ENCODE measurements at regions not wholly inside any gene's neighbourhood (a gene's known extent, or its start where the extent isn't known, plus 50 kb on each side); places are given as distances from the start of the nearest gene placed in this dataset.

GRCh38 chr12:25833657-25834056 lies 124.8 kb upstream of the RASSF8 start:
- DNase-seq, result no peak

DNA sequence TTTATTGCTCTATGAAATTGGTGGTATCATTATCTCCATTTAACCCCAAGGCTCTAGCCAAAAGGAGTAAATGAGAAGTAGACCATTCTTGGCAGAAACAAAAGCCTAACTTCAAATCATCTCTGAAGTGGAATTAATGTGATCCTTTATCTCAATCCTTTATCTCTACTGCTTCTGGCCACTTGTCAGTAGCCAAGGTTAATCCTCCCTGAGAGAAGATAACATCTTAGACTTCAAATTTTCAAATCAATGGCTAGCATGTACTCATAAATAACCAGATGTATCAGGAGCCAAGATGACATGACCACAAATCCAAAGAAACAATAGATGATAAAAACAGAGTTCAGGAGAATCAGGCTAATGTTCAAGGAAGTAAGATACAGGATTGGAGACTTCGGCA lies 123.1 kb upstream of the RASSF8 start:
- no peak for DNase-seq

- DNase-seq, result no peak
Measured at GRCh38 chr12:25838007-25838406, 120.5 kb upstream of the RASSF8 start.

- peak; percentile 82 for DNase-seq
Measured at GRCh38 chr12:25839470-25839869, 119.0 kb upstream of the RASSF8 start.

DNA sequence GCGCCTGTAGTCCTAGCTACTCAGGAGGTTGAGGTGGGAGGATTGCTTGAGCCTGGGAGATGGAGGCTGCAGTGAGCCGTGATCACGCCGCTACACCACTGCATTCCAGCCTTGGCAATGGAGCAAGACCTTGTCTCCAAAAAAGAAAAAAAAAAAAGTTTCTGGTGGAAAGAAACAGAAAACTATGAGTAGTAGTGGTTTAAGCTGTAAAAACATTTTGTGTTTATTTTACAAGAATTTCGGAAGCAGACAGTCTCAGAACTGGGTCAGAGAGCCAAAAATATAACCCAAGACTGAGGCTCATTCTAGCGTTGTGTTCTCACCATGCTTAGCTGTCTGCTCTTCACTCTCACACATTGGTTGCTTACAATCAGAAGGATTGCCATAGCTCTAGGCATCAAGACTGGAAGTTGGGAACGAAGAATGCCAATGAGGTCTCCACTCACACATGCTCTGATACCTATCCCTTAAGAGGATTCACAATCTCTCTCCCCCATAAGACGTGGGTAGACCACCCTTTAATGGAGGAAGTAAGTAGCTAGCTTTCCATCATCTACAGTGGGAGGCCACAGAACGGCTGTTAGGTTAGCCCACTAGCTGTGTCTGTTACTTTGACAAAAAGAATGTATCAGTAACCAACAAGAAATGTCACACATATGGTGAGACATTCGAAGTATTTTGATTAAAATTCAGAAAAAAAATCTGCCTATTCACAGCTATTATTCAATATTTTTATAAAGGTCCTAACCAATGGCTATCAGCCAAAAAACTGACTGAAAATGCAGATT lies 117.6 kb upstream of the RASSF8 start:
- DNase-seq, result no peak

- DNase-seq, result no peak
Measured at GRCh38 chr12:25842254-25842653, 116.2 kb upstream of the RASSF8 start.

DNA sequence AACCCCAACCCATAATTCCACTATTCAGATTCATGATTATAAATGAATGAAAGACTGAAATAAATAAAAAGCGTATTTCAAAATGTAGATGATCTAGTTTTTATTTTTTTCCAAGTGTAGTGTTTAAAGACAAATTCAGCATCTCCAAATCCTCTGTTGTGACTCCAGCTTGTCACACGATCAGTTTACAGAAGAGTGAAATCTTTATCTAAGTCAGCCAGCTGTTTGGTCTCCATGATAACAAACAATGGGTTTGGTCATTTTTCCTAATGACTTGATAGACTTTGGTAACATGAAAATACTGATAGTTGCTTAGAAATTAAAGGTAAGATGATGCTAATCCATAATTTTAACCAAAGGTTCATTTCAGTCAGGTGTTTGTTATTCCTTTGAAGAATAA lies 114.5 kb upstream of the RASSF8 start:
- no peak for DNase-seq

DNA sequence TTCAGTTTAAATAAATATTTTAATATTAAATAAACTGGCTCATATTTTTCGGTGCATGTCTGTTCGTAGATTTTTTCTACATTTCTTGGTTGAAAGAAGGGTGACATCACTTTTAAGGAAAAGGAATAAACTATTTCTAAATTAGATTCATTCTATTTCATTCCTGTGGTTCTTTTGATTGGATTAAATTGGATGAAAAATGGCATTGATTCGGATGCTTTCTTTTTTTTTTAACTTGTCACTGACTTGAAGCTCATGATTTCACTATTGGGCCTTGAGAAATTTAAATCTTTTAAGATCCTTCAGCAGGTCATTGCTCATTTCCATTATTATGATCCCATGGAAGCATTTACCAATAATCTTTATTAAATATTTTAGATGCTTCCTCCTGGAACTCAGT lies 113.1 kb upstream of the RASSF8 start:
- no peak for DNase-seq

DNA sequence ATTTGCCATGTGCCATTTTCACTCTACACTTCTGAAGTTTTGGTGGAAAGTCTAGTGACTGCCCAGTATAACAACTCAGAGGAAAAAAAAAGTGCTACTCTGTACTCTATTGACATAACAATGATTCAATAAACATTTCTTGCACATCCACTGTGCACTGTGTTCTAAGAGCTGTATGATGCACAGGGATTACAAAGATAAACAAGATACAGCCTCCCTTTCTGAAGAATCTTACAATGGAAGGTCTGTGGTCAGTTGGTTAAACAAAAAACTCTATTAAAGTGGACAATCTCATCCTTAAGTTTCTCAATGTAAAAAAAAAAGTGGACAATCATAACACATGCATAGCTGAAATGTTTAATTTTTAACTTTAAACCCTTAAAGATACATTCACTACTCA lies 105.7 kb upstream of the RASSF8 start:
- no peak for DNase-seq

DNA sequence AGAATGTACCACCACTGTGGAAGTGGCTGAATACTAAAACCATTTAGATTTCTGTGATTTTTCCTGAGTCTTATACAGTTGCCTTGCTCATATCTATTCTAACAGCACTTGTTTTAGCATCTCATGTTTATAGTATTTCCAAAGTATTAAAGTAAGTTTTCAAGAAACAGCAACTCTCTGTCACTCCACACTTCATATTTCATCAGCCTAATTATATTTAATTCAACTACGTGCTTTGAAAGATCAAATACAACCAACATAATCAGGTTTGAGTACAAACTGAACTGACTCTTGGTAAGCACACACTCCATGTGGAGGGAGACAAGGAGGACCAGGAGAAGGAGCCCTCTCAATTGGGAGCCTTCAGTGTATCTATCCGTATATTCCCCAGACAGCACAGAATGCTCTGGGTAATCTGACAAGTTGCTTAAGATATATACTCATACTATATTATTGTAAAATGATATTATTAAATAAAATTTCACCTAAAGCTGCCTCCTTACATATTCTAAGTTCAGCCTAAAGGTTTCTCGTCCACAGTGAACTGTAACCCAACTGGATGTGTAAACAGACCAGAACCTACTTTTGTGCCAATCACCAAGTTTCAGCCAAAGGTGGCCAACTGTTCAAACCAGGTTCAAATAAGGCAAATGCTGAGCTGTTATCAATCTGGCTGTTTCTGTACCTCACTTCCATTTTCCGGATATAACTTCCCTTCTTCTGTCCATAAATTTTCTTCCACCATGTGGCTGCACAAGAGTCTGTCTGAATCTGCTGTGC lies 105.0 kb upstream of the RASSF8 start:
- DNase-seq, result no peak

DNA sequence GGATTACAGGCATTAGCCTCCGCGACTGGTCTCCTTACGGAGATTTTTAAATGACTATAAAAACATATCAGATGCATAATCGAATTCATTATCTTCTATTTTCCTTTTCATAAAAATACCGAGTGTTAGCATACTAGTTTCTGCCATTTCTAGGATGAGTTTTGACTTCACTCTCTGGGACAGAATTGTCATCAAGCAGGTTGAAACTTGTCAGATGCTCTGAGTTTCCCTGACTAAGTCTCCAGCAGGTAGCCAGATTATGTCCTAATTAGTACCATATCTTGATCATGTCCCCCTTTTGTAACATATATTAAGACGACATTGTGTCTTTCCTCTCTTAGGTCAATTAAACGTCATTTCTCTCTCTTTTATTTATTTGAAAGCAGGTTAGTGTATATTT lies 103.5 kb upstream of the RASSF8 start:
- DNase-seq, result no peak

- DNase-seq, result no peak
Measured at GRCh38 chr12:25855716-25856115, 102.8 kb upstream of the RASSF8 start.

DNA sequence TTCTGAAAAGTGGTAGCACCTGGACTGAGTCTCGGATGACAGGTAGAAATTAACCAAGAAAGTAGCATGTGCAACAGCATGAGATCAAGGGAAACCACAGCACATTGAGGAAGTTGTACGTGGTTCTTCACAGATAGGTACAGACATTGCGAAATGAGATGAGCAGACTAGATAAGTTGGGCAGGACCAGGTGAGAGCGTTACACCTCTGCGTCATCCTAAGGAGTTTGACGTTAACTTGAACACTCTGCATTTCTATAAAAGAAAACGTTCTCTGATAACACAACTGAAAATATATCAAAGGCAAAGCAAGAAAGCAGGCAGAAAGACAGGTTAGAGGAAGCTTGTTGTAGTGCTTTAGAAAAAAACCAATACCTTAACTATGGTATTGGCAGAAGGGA lies 98.5 kb upstream of the RASSF8 start:
- DNase-seq, result no peak

- DNase-seq, result no peak
Measured at GRCh38 chr12:25861226-25861625, 97.3 kb upstream of the RASSF8 start.

DNA sequence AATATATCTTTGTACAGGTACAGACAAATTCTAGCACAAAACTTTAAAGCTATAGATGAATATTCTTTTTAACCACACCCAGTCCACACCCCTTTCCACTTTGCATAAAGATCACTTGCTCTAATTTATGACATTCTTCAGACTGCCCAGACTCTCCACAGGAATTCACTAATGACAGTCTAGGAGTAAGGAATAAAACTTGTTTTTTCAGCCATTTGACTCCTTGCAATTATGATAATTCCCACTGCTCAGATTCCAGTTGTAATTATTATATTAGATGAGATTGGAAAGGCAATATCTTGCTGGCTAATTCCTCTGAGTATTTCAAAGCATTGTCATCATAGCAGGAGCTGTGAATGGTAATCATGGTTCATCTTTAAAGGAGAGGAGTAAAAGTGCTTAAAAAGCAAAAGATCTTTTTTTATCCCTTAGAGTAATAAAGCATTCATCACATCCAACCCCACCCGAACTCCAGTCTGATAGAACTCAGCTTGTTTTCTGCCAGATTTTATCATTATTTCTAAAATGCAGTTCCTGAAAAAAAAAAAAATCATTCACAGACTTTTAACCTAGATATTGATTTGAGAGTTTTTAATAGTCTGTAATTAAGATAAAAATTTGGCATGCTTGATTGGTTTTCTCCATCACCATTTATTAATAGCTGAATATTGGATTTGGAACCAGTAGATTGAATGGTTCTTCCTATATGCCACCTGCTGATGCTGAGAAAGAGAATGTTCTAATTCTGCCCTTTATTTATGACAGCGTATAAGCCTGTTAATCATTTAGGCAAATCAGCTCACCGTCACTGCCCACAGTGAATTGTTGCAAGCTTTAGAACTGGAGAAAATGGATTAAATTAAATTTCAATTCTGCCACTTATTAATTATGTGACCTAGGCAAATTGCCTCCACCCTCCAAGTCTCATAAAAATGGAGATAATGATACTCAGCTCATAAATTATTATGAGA lies 93.9 kb upstream of the RASSF8 start:
- DNase-seq, result no peak

DNA sequence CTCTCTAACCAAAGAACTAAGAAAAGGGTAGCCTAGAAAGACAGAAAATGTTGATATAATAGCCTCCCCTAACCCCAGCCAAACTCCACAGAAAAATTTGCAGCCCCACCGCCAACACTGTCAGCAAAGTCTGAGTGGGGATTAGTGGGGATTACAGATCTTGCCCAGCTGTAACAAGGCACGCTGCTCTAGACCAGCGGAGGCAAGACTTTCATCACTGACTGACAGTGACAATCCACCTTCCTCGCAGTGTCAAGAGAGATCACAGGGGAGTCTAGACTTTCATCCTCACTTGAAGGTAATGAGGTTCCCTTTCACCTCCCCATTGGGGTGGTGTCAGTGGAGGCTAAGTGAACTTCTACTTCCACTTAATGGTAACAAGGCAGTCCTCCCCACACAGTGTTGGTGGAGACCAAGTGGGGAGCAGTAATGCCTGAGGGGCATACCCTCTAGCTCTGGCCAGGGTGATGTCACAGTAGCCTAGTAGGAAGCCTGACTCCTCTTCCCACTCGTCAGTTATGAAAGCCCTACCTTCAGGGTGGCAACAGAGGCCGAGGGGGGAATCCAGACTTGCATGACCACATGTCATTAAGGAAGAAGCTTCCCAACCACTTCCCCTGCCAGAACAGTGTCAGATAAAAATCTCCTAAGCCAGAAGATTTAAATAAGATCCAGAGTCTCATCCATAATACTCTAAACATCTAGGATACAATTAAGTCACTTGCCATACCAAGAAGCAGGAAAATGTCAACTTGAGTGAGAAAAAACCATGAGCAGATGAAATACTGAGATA lies 91.7 kb upstream of the RASSF8 start:
- peak; percentile 93 for DNase-seq

DNA sequence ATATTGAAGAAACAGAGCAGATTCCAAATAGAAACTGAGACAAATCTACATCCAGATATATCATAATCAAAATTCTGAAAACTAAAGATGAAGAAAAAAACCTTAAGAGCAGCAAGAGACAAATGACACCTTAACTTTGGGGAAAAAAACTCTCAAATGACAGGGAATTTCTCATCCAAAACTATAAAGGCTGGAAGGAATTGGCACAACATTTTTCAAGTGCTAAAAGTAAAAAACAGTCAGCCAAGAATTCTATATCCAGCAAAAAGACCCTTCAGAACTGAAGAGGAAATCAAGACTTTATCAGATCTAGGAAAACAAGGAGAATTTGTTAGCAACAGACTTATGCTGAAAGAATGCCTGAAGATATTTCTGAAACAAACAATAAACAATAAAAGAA lies 90.3 kb upstream of the RASSF8 start:
- DNase-seq, result no peak

DNA sequence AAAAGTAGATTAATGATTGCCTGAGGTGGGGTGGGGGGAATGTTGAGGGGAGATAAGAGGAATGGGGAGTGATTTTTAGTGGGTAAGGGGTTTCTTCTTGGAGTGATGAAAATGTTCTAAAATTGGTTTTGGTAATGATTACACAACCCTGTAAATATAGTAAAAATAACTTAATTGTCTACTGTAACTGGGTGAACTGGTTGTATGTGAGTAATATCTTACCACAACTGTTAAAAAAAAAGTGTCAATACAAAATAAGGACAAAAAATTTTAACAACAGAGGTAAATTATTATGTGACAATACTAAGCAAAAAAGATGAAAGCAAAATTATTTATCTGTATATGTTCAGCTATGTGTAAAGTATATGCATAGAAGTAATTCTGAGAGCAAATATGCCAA lies 86.3 kb upstream of the RASSF8 start:
- DNase-seq, result no peak

DNA sequence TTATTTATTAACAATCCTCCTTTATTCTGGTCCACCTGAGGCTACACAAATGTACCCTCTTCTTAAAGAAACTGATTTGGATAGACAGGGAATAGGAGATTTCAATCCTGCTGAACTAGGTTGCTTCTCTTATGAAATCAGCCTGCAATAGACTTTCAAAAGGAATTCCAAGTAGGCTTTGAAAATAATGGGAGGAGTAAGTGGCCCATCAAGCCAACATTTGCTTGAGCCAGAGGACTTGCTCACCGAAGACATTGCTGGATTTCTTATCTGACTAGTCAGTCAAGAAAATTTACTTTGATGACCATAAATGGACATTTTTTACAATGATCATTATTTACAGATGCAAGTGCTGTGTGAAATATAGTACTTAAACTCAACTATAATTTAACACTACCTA lies 82.8 kb upstream of the RASSF8 start:
- DNase-seq, result no peak

DNA sequence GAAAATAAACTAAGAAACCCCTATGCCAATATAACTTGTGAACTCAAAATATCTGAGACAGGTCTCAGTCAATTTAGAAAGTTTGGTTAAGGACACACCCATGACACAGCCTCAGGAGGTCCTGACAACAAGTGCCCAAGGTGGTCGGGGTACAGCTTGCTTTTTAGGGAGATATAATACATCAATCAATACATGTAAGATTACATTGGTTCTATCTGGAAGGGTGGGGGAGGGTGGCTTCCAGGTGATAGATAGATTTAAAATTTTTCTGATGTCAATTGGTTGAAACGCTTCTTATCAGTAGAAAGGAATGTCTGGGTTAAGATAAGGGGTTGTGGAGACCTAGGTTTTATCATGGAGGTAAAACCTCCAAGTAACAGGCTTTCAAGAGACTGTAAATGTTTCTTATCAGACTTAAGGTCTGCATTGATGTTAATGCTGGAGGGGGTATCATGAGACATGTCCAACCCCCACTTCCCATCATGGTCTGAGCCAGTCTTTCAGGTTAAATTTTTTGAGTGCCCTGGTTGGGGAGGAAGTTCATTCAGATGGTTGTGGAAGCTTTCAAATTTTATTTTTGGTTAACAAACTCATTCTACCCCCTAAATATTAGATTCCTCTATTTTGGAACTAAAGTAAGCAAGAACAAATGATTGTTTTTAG lies 82.0 kb upstream of the RASSF8 start:
- DNase-seq, result no peak

DNA sequence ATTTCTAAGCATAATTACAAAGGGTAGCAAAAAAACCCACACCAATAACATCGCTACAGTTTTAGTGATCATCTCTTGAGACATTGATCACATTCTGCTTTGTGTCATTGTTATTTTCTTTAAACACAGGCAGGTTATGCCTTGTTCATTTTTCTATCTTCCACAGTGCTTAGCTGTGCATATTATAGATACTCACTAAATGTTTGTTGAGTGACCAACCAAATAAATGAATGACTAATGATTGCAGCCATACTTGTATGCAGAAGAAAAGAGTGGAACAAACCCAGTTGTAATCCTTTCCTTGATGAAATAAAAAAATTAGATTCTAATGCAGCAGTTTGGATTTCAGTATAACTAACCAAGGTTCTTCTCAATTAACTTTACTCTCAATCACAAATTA lies 81.0 kb upstream of the RASSF8 start:
- no peak for DNase-seq

DNA sequence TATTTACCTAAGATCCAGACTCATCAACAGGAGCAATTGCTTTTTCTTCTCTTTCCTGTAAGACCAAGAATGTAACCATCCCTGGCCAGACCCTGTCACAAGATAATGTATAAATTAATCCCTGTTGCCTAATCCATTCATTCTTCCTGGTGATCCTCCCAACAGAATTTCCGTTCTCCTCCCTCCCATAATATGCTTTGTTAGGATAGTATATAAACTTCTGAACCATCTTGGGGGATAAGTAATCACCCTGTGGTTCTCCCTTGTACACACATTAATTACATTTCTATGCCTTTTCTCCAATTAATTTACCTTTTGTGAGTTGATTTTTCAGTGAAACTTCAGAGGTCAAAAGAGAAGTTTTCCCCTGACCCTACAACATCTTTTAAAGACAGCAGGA lies 76.2 kb upstream of the RASSF8 start:
- DNase-seq, result no peak

Measured in inflammatory macrophage treated with lipopolysaccharide for 4 hours (primary cell).